H7 (cell line): ENCODE measurements at regions not wholly inside any gene's neighbourhood (a gene's known extent, or its start where the extent isn't known, plus 50 kb on each side); places are given as distances from the start of the nearest gene placed in this dataset.
A peak's percentile ranks its signal among the peaks of the same experiment; 100 is the strongest.
"Not testable (repeated sequence)": the region's sequence is repeated elsewhere in the genome, so short reads cannot be mapped to it uniquely, and the experiment has no call there.

Experiments used
- DNase-seq: peaks from one replicate; pipeline ENCODE4 v3.0.0; 2012
- H3K27me3 ChIP-seq: 2 replicates; pipeline ENCODE4 v1.6.0; 2011; ENCODE audit warnings: mild to moderate bottlenecking, low read length; ENCODE audit not compliant: control insufficient read depth, insufficient read depth
- H3K36me3 ChIP-seq: replicated peaks from 2 replicates; pipeline ENCODE4 v1.5.1; 2011; ENCODE audit warnings: low read length; ENCODE audit not compliant: control insufficient read depth, insufficient read depth
- H3K4me3 ChIP-seq: 2 replicates; pipeline ENCODE4 v1.5.1; 2011; ENCODE audit warnings: low read depth, mild to moderate bottlenecking, control low read depth, low read length, moderate library complexity; ENCODE audit not compliant: insufficient read depth

- DNase-seq, H3K27me3 ChIP-seq, H3K36me3 ChIP-seq, H3K4me3 ChIP-seq: not testable (repeated sequence)
Observed at GRCh38 chr20:29753426-29753746, 1504.1 kb upstream of the DEFB115 start.

DNA sequence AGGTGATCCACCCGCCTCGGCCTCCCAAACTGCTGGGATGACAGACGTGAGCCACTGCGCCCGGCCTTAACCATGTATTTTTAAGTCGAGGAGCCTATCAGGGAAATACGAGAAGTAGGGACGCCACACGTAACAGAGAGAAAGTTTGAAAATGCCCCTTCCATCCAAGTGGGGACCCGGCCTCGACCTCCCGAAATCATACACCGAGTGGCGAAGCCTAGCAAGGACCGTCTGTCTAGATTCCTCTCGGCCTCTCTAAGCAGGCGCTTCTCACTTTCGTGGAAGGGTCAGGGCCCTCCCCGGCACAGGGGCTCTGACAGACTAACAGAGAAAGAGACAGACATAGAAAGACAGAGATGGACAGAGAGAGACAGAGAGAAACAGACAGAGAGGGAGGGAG is 1503.6 kb upstream of the DEFB115 start:
- H3K36me3 ChIP-seq, H3K4me3 ChIP-seq: not testable (repeated sequence)

GRCh38 chr20:29755854-29756498 is 1501.5 kb upstream of the DEFB115 start:
- H3K36me3 ChIP-seq, H3K27me3 ChIP-seq, H3K4me3 ChIP-seq, DNase-seq: not testable (repeated sequence)

More for the DNA sequence above, 1503.6 kb upstream of the DEFB115 start:
- not testable (repeated sequence) for DNase-seq, H3K27me3 ChIP-seq

GRCh38 chr20:29756664-29757063 is 1500.8 kb upstream of the DEFB115 start:
- Histone ChIP-seq H3K27me3 (no peaks in the 10 kb centered on the region), H3K36me3 (no peaks in the 10 kb centered on the region), H3K4me3 (no peak overlapping the region)
- DNase-seq: no peak

GRCh38 chr20:29761621-29762385 is 1495.7 kb upstream of the DEFB115 start:
- peak; percentile 33 for DNase-seq
- not testable (repeated sequence) for H3K36me3 ChIP-seq, H3K27me3 ChIP-seq, H3K4me3 ChIP-seq

- Histone ChIP-seq H3K27me3 (no peaks in the 10 kb centered on the region), H3K36me3 (no peaks in the 10 kb centered on the region), H3K4me3 (no peak overlapping the region)
- no peak for DNase-seq
Observed at GRCh38 chr20:29762620-29763019, 1494.8 kb upstream of the DEFB115 start.

DNA sequence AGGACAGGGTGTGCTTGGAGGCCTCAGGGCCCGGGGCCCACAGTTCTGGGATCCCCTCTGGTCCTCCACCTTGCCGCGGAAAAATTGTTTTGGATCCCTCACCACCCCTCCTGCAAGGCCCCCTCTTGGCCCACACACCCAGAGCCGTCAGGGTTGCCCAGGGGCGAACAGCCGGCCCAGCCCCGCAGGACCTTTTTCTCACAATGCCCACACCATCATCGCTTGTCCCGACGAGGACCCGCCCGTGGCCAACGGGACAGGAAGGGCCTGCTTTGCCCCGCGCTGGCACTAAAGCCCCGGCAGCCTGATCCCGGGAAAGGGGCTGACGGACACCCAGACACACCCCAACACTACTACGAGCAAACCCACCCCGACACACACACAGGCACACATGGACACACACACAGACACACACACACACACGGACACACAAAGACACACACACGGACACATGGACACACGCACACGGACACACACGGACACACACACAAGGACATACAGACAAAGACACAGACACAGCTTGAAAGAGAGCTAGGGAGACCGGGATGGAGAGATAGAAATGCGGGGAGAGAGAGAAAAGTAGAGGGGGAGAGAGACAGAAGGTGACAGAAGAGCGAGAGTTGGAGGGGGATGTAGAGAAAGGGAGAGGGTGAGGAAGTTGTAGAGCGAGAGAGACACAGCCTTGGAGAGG is 1493.5 kb upstream of the DEFB115 start:
- Histone ChIP-seq H3K4me3 (no peak overlapping the region), H3K36me3 (no peaks in the 10 kb centered on the region), H3K27me3 (no peaks in the 10 kb centered on the region)
- DNase-seq: no peak

DNA sequence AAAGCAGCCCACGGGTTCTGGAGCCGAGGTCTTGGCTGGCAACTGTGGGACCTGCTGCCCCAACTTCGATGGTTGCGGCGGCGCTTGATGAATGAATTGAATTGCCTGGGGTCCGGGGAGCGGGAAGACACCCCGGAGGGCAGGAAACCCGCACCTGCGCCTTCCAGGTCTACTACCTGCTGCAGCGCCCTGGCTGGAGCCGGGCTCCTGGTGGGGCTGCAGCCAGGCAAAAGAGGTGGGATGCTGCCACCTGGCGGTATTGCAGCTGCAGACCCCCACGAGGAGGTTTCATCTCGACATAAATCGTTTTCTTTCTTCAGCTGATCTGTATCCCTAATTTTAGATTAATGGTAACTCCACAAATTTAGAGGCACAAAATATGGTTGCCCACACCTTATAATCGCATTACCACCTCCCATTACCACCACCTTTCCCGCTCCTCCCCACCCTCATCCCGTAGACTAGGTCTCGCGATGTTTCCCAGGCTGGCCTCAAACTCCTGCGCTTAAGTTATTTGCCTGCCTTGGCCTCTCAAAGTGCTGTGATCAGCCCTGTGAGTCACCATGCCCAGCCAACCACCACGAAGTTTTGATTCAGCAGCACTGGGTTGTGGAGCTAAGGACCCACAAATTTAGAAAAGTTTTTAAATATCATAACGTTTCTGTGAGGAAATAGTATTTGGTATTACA is 1492.4 kb upstream of the DEFB115 start:
- H3K4me3 ChIP-seq, H3K36me3 ChIP-seq, H3K27me3 ChIP-seq: not testable (repeated sequence)
- DNase-seq: peak; percentile 37

GRCh38 chr20:29778033-29778432 is 1479.4 kb upstream of the DEFB115 start:
- H3K27me3 ChIP-seq, H3K36me3 ChIP-seq, H3K4me3 ChIP-seq, DNase-seq: not testable (repeated sequence)

DNA sequence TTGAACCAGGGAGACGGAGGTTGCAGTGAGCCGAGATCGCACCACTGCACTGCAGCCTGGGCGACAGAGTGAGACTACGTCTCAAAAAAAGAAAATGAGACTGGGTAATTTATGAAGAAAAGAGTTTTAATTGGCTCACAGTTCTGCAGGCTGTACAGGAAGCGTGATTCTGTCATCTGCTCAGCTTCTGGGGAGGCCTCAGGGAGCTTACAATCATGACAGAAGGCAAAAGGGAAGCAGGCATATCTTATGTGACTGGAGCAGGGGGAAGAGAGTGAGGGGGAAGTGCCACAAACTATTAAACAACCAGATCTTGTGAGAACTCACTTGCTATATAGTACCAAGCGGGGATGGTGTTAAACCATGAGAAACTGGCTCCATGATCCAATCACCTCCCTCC is 1476.2 kb upstream of the DEFB115 start:
- H3K36me3 ChIP-seq, DNase-seq: not testable (repeated sequence)

DNA sequence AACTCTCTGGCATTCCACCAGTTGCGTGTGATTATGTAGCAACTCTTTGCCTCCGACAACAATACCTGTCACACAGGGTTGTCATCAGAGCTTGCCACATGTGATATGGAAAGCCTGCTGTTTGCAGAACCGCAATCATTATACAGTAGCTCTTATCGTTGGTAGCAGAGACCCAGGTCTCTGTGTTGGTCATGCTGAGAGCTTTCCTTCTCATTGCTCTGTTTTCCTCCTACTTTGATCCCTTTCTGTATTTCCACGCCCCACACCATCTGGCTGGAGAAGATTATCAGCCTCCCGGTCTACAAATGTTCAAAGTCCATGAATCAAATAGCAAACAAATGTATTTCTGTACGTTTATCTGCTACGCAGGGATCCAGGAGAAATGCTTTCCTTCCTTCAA is 1475.6 kb upstream of the DEFB115 start:
- not testable (repeated sequence) for H3K27me3 ChIP-seq, H3K36me3 ChIP-seq, H3K4me3 ChIP-seq, DNase-seq

More for the DNA sequence above, 1476.2 kb upstream of the DEFB115 start:
- not testable (repeated sequence) for H3K4me3 ChIP-seq, H3K27me3 ChIP-seq

- DNase-seq, H3K4me3 ChIP-seq, H3K36me3 ChIP-seq, H3K27me3 ChIP-seq: not testable (repeated sequence)
Observed at GRCh38 chr20:29787456-29787855, 1470.0 kb upstream of the DEFB115 start.

- H3K4me3 ChIP-seq: no peak overlapping the region
- H3K36me3 ChIP-seq: no peaks in the 10 kb centered on the region
- H3K27me3 ChIP-seq: no peaks in the 10 kb centered on the region
- no peak for DNase-seq
Observed at GRCh38 chr20:29790510-29790909, 1467.0 kb upstream of the DEFB115 start.

DNA sequence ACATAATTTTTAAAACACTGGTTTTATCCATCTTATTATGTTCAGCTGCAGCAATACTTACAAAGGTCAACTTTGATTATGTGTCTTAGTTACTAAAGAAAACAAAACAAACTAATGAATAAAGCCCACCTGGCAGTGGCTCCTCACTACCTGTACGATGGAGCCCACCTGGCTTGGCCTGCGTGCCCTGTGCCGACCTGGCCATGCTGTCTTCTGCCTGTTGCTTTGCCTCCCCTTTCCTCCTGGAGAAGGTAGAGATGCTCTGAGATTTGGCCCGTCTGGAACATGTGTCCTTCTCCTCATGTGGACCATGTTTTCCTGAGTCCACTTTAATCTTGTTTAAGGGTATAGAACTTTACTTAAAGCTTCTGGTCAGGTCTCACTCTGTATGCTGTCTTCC is 1426.0 kb upstream of the DEFB115 start:
- not testable (repeated sequence) for DNase-seq, H3K27me3 ChIP-seq, H3K4me3 ChIP-seq, H3K36me3 ChIP-seq

GRCh38 chr20:29868014-29868413 is 1389.5 kb upstream of the DEFB115 start:
- not testable (repeated sequence) for H3K36me3 ChIP-seq, DNase-seq, H3K27me3 ChIP-seq, H3K4me3 ChIP-seq
